Thoracic aorta (tissue), 2 donors: ENCODE measurements at regions not wholly inside any gene's neighbourhood (a gene's known extent, or its start where the extent isn't known, plus 50 kb on each side); places are given as distances from the start of the nearest gene placed in this dataset.

Source experiments
- ATAC-seq: fragments of 150-250 bp; one replicate; pipeline ENCODE4 v1.8.0; 2017; ENCODE audit warnings: low read depth; ENCODE audit not compliant: insufficient number of reproducible peaks, low FRiP score
- DNase-seq: peaks from one replicate; pipeline ENCODE4 v3.0.0-alpha.2; 2020; ENCODE audit warnings: low spot score
- H3K27ac ChIP-seq, 2 donors: fragments of 200-600 bp; sonication (generic); 1 replicate in 1 of 2; 2 replicates in 1 of 2; pipeline ENCODE4 v1.5.1; 2016; ENCODE audit warnings: mild to moderate bottlenecking in 2 of 2, moderate library complexity in 2 of 2
- H3K27me3 ChIP-seq: fragments of 200-600 bp; sonication (generic); replicated peaks from 2 replicates; pipeline ENCODE4 v1.6.0; 2016; ENCODE audit warnings: mild to moderate bottlenecking; ENCODE audit not compliant: insufficient read depth
- H3K36me3 ChIP-seq: fragments of 200-600 bp; sonication (generic); one replicate; pipeline ENCODE4 v1.5.1; 2016
- H3K4me1 ChIP-seq, 2 donors: fragments of 200-600 bp; sonication (generic); 1 replicate in 1 of 2; 2 replicates in 1 of 2; pipeline versions ENCODE4 v1.5.1 to v1.6.0; 2016; ENCODE audit warnings: low read depth in 2 of 2, mild to moderate bottlenecking in 1 of 2; ENCODE audit not compliant: control insufficient read depth in 1 of 2
- H3K4me3 ChIP-seq: fragments of 200-600 bp; sonication (generic); 2 replicates; pipeline ENCODE4 v1.5.1; 2016; ENCODE audit warnings: mild to moderate bottlenecking
- H3K9me3 ChIP-seq: fragments of 200-600 bp; sonication (generic); 2 replicates; pipeline ENCODE4 v1.5.1; 2016
- CTCF ChIP-seq: fragments of 200-600 bp; sonication (generic); IDR thresholded peaks from one replicate; pipeline ENCODE4 v1.5.1; 2019; ENCODE audit warnings: antibody characterized with exemption

DNA sequence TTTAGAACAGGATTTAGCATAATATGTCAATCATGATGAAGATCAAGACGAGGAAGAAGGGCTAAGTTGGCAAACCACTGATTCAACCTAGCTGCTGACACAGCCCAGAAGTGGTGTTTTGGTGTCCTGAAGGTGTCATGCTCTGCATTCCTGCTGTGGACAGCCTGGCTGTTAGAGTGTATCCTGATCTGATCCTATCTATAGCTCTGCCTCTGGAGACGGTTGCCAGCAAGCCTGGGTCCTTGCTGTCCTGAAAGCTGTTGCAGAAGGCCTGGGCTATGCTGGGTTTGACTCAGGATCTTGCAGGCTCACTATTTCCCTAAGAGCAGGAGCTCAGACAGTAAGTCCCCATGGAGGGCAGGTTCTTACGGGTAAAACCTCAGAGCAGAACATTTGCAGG is 416.4 kb downstream of the TSHZ3 start:
- H3K27ac ChIP-seq, result no peak overlapping the region
- DNase-seq, result no peak
- no peaks in the 10 kb centered on the region for H3K4me1 ChIP-seq
- H3K9me3 ChIP-seq, result no peaks in the 10 kb centered on the region
- no peak overlapping the region for H3K4me3 ChIP-seq
- no peak for TF ChIP-seq CTCF
- H3K36me3 ChIP-seq, result no peaks in the 10 kb centered on the region
- no peak for ATAC-seq
- H3K27me3 ChIP-seq, result no peaks in the 10 kb centered on the region

GRCh38 chr19:30930941-30931706 is 418.1 kb downstream of the TSHZ3 start:
- no peaks in the 10 kb centered on the region for H3K4me1 ChIP-seq
- no peak for DNase-seq

GRCh38 chr19:30927705-30928104 is 421.5 kb downstream of the TSHZ3 start:
- no peak for ATAC-seq
- no peak for DNase-seq
- H3K4me3 ChIP-seq, result no peak overlapping the region
- TF ChIP-seq CTCF, result no peak
- no peaks in the 10 kb centered on the region for H3K36me3 ChIP-seq
- H3K27ac ChIP-seq, result no peak overlapping the region
- no peaks in the 10 kb centered on the region for H3K27me3 ChIP-seq
- no peaks in the 10 kb centered on the region for H3K9me3 ChIP-seq
- no peaks in the 10 kb centered on the region for H3K4me1 ChIP-seq

More at GRCh38 chr19:30930941-30931706, 418.1 kb downstream of the TSHZ3 start:
- no peaks in the 10 kb centered on the region for H3K36me3 ChIP-seq
- no peak overlapping the region for H3K4me3 ChIP-seq
- H3K9me3 ChIP-seq, result no peaks in the 10 kb centered on the region
- ATAC-seq, result no peak
- no peak overlapping the region for H3K27ac ChIP-seq
- TF ChIP-seq CTCF, result no peak
- H3K27me3 ChIP-seq, result no peaks in the 10 kb centered on the region

GRCh38 chr19:30924670-30925069 is 424.6 kb downstream of the TSHZ3 start:
- Histone ChIP-seq H3K4me3 (no peak overlapping the region), H3K4me1 (no peaks in the 10 kb centered on the region), H3K36me3 (no peaks in the 10 kb centered on the region), H3K9me3 (no peaks in the 10 kb centered on the region), H3K27ac (no peak overlapping the region), H3K27me3 (no peaks in the 10 kb centered on the region)
- TF ChIP-seq CTCF, result no peak
- no peak for DNase-seq
- no peak for ATAC-seq

- H3K27ac ChIP-seq, result no peak overlapping the region
- no peaks in the 10 kb centered on the region for H3K27me3 ChIP-seq
- H3K4me3 ChIP-seq, result no peak overlapping the region
- TF ChIP-seq CTCF, result no peak
- no peaks in the 10 kb centered on the region for H3K36me3 ChIP-seq
- DNase-seq (no peak), ATAC-seq (no peak)
- H3K4me1 ChIP-seq, result no peaks in the 10 kb centered on the region
- no peaks in the 10 kb centered on the region for H3K9me3 ChIP-seq
Observed at GRCh38 chr19:30924069-30924636, 425.1 kb downstream of the TSHZ3 start.
